Ishikawa (cell line): ENCODE measurements at regions not wholly inside any gene's neighbourhood (a gene's known extent, or its start where the extent isn't known, plus 50 kb on each side); places are given as distances from the start of the nearest gene placed in this dataset.

ENCODE experiments used
- CEBPB ChIP-seq: IDR thresholded peaks from 2 replicates; pipeline ENCODE4 v1.6.1; 2012
- CREB1 ChIP-seq: IDR thresholded peaks from 2 replicates; pipeline ENCODE4 v1.6.1; 2012; ENCODE audit warnings: low read depth
- EGR1 ChIP-seq: IDR thresholded peaks from 2 replicates; pipeline ENCODE4 v1.6.1; 2012
- EP300 ChIP-seq: IDR thresholded peaks from 2 replicates; pipeline ENCODE4 v1.6.1; 2012; ENCODE audit warnings: borderline replicate concordance
- FOXM1 ChIP-seq: IDR thresholded peaks from 2 replicates; pipeline ENCODE4 v1.6.1; 2012; ENCODE audit warnings: low read depth, borderline replicate concordance
- NFIC ChIP-seq: IDR thresholded peaks from 2 replicates; pipeline ENCODE4 v1.6.1; 2012
- TAF1 ChIP-seq: IDR thresholded peaks from 2 replicates; pipeline ENCODE4 v1.6.1; 2012; ENCODE audit warnings: low read depth, mild to moderate bottlenecking
- TCF12 ChIP-seq: IDR thresholded peaks from 2 replicates; pipeline ENCODE4 v1.6.1; 2012; ENCODE audit warnings: low read depth
- TEAD4 ChIP-seq: IDR thresholded peaks from 2 replicates; pipeline ENCODE4 v1.6.1; 2012
- YY1 ChIP-seq: IDR thresholded peaks from 2 replicates; pipeline ENCODE4 v1.6.1; 2012; ENCODE audit warnings: low read depth
- ZBTB7A ChIP-seq: IDR thresholded peaks from 2 replicates; pipeline ENCODE4 v1.6.1; 2012; ENCODE audit warnings: low read depth
- TF ChIP-seq, protein P1 (sequence below): IDR thresholded peaks from 2 replicates; pipeline ENCODE4 v1.6.1; 2012; ENCODE audit warnings: low read depth, mild to moderate bottlenecking
- TF ChIP-seq, protein P2 (sequence below): IDR thresholded peaks from 2 replicates; pipeline ENCODE4 v1.6.1; 2012
- TF ChIP-seq, protein P3 (sequence below): IDR thresholded peaks from 2 replicates; pipeline ENCODE4 v1.6.1; 2012

DNA sequence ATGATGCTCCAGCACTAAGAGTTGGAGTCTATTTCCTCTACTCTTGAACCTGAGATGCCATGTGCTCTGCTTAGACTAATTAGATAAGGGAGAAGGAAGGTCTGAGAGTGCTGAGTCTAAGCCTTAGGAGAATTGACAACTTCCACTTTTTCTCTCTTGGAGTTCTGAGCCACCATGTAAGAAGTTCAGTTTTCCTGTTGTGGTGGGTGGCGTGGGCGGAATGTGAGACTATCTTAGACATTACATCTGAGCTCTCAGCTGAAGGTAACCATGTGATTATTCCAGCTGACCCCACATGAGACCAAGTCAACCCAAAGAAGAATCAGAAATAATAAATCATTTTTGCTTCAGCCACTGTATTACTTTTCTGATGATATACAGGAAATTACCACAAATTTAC, 404.5 kb upstream of the LRRC7 start:
- TF ChIP-seq YY1, result no peak
- TF ChIP-seq TCF12, result no peak
- no peak for TF ChIP-seq CREB1
- TF ChIP-seq TAF1, result no peak
- TF ChIP-seq CEBPB, result no peak
- TF ChIP-seq, protein P1, sequence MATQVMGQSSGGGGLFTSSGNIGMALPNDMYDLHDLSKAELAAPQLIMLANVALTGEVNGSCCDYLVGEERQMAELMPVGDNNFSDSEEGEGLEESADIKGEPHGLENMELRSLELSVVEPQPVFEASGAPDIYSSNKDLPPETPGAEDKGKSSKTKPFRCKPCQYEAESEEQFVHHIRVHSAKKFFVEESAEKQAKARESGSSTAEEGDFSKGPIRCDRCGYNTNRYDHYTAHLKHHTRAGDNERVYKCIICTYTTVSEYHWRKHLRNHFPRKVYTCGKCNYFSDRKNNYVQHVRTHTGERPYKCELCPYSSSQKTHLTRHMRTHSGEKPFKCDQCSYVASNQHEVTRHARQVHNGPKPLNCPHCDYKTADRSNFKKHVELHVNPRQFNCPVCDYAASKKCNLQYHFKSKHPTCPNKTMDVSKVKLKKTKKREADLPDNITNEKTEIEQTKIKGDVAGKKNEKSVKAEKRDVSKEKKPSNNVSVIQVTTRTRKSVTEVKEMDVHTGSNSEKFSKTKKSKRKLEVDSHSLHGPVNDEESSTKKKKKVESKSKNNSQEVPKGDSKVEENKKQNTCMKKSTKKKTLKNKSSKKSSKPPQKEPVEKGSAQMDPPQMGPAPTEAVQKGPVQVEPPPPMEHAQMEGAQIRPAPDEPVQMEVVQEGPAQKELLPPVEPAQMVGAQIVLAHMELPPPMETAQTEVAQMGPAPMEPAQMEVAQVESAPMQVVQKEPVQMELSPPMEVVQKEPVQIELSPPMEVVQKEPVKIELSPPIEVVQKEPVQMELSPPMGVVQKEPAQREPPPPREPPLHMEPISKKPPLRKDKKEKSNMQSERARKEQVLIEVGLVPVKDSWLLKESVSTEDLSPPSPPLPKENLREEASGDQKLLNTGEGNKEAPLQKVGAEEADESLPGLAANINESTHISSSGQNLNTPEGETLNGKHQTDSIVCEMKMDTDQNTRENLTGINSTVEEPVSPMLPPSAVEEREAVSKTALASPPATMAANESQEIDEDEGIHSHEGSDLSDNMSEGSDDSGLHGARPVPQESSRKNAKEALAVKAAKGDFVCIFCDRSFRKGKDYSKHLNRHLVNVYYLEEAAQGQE, result no peak
- no peak for TF ChIP-seq EGR1
- no peak for TF ChIP-seq NFIC
- TF ChIP-seq EP300, result no peak
- TF ChIP-seq, protein P2, sequence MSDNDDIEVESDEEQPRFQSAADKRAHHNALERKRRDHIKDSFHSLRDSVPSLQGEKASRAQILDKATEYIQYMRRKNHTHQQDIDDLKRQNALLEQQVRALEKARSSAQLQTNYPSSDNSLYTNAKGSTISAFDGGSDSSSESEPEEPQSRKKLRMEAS, result no peak
- no peak for TF ChIP-seq ZBTB7A
- TF ChIP-seq TEAD4, result no peak
- no peak for TF ChIP-seq FOXM1
- TF ChIP-seq, protein P3, sequence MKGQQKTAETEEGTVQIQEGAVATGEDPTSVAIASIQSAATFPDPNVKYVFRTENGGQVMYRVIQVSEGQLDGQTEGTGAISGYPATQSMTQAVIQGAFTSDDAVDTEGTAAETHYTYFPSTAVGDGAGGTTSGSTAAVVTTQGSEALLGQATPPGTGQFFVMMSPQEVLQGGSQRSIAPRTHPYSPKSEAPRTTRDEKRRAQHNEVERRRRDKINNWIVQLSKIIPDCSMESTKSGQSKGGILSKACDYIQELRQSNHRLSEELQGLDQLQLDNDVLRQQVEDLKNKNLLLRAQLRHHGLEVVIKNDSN, result no peak
